K562 (cell line): ENCODE measurements at regions not wholly inside any gene's neighbourhood (a gene's known extent, or its start where the extent isn't known, plus 50 kb on each side); places are given as distances from the start of the nearest gene placed in this dataset.

Experiments
- ATAC-seq: fragments of 200-7000 bp; cut with Tn5 transposase; 3 replicates; pipeline ENCODE4 v1.9.1; 2020; ENCODE audit warnings: moderate library complexity
- BruUV-seq: library from RNA; stranded (reverse); fragments of 400-500 nt; replicated peaks from 2 replicates; lab custom pipeline; 2021; lab: Mats Ljungman, UMichigan
- CTCF ChIA-PET: fragments of 300-600 bp; formaldehyde crosslinking; extraction: SDS; loops from one replicate; lab custom pipeline; 2021; ENCODE audit warnings: low intra/inter-chr PET ratio; lab: Yijun Ruan, JAX
- POLR2A ChIA-PET: fragments of 300-600, 350-650 bp; sonication (Branson Sonifier 250); formaldehyde crosslinking; extraction: SDS; loops from one replicate; lab custom pipeline; 2021; ENCODE audit warnings: antibody characterized with exemption, inconsistent platforms; lab: Yijun Ruan, JAX
- DNase-seq, 4 experiments: peaks; one replicate each; pipeline versions ENCODE4 v3.0.0 to v3.0.0-alpha.2; 2011 to 2018; ENCODE audit warnings: low spot score in 3 of 4, mixed read lengths in 3 of 4; ENCODE audit errors: extremely low read depth in 1 of 4
- FAIRE-seq: peaks from 2 replicates; lab custom pipeline; 2011; peaks lifted over from hg19 to GRCh38; lab: Jason Lieb, UNC
- H2AFZ ChIP-seq: 2 replicates; pipeline ENCODE4 v1.6.0; 2011; ENCODE audit warnings: low read depth, low read length, control low read depth, inconsistent platforms
- H3K27ac ChIP-seq: fragments of 200-600 bp; 3 replicates; pipeline ENCODE4 v1.8.0; 2011; ENCODE audit warnings: low read depth, mild to moderate bottlenecking, control low read depth, inconsistent platforms, low read length, moderate library complexity, mixed read lengths; ENCODE audit errors: extremely low read depth
- H3K27me3 ChIP-seq, 2 experiments: fragments of 300-600 bp in 1 of 2; 2 replicates in 1 of 2; 3 replicates in 1 of 2; pipeline versions ENCODE4 v1.6.0 to v1.8.0; 2011; ENCODE audit warnings: inconsistent platforms in 2 of 2, low read length in 2 of 2, mild to moderate bottlenecking in 1 of 2, mixed read lengths in 1 of 2, moderate library complexity in 1 of 2; ENCODE audit not compliant: control insufficient read depth in 2 of 2, insufficient read depth in 2 of 2
- H3K36me3 ChIP-seq: fragments of 300-600 bp; 3 replicates; pipeline ENCODE4 v1.8.0; 2011; ENCODE audit warnings: mild to moderate bottlenecking, low read length, inconsistent platforms; ENCODE audit not compliant: control insufficient read depth, insufficient read depth
- H3K4me1 ChIP-seq, 2 experiments: fragments of 200-600 bp in 1 of 2; replicated peaks in 1 of 2; 2 replicates in 1 of 2; 3 replicates in 1 of 2; pipeline versions ENCODE4 v1.5.1 to v1.8.0; 2011; ENCODE audit warnings: inconsistent platforms in 2 of 2, low read length in 2 of 2, mild to moderate bottlenecking in 1 of 2, mixed read lengths in 1 of 2, moderate library complexity in 1 of 2; ENCODE audit not compliant: control insufficient read depth in 2 of 2, insufficient read depth in 2 of 2
- H3K4me2 ChIP-seq: 2 replicates; pipeline ENCODE4 v1.6.1; 2011; ENCODE audit warnings: low read length, control low read depth, inconsistent platforms, mixed read lengths; ENCODE audit not compliant: insufficient read depth
- H3K4me3 ChIP-seq: fragments of 200-600 bp; sonication (generic), shearing (Covaris generic); 2 replicates; pipeline ENCODE4 v1.5.1; 2016; ENCODE audit warnings: control low read depth, inconsistent platforms
- H3K79me2 ChIP-seq: fragments of 200-600 bp; 3 replicates; pipeline ENCODE4 v1.8.0; 2011; ENCODE audit warnings: low read length, inconsistent platforms; ENCODE audit not compliant: control insufficient read depth, insufficient read depth
- H3K9ac ChIP-seq, 2 experiments: 2 replicates each; pipeline versions ENCODE4 v1.6.0 to v1.6.1; 2011; ENCODE audit warnings: low read depth in 2 of 2, low read length in 2 of 2, control low read depth in 1 of 2, inconsistent platforms in 1 of 2, mild to moderate bottlenecking in 1 of 2, mixed read lengths in 1 of 2; ENCODE audit not compliant: insufficient read depth in 1 of 2
- H3K9me1 ChIP-seq: one replicate; pipeline ENCODE4 v1.6.0; 2011; ENCODE audit warnings: inconsistent platforms, mild to moderate bottlenecking, low read length, moderate library complexity; ENCODE audit not compliant: control insufficient read depth, insufficient read depth
- H3K9me3 ChIP-seq: replicated peaks from 2 replicates; pipeline ENCODE4 v1.5.1; 2011; ENCODE audit warnings: low read depth, low read length, inconsistent platforms; ENCODE audit not compliant: control insufficient read depth, insufficient read depth
- H4K20me1 ChIP-seq: replicated peaks from 2 replicates; pipeline ENCODE4 v1.6.1; 2011; ENCODE audit warnings: low read length, inconsistent platforms, mixed read lengths; ENCODE audit not compliant: control insufficient read depth, insufficient read depth
- CAMTA2 ChIP-seq: fragments of 250-450 bp; sonication (Bioruptor Pico); conservative IDR thresholded peaks from 2 replicates; pipeline ENCODE4 v1.5.1; 2022
- IRF2 ChIP-seq: sonication (generic); formaldehyde crosslinking; IDR thresholded peaks from 2 replicates; pipeline ENCODE4 v1.8.1; 2022; ENCODE audit warnings: mild to moderate bottlenecking, missing genetic modification reagents
- MYC ChIP-seq, 2 experiments: fragments of 250-450 bp in 1 of 2; sonication (Bioruptor Pico) in 1 of 2; IDR thresholded peaks; 2 replicates each; pipeline versions ENCODE4 v1.5.1 to v1.6.1; 2012 to 2021; ENCODE audit warnings: low read depth in 2 of 2, borderline replicate concordance in 1 of 2, improper control_type of control experiment in 1 of 2, low read length in 1 of 2, mild to moderate bottlenecking in 1 of 2, moderate library complexity in 1 of 2
- WGBS: fragments of 100-300 bp; shearing (Covaris generic); methylation state at CpG from one replicate; pipeline ENCODE4 v1.1.6; 2016; ENCODE audit warnings: low coverage, mixed read lengths; ENCODE audit not compliant: insufficient coverage; ENCODE audit errors: missing lambda C conversion rate; 5-methylcytosine and 5-hydroxymethylcytosine counted together
- in situ Hi-C: fragments of 300-500 bp; cut with MboI; formaldehyde crosslinking; loops from 4 replicates; pipeline ENCODE4 v1.15.0; 2018; ENCODE audit warnings: inconsistent platforms, mixed read lengths
- intact Hi-C: fragments of 100-400 bp; cut with micrococcal nuclease; formaldehyde crosslinking; loops from 2 replicates; pipeline ENCODE4 v1.14.2; 2022
- TF ChIP-seq, protein P1 (sequence below): sonication (generic); formaldehyde crosslinking; IDR thresholded peaks from 2 replicates; pipeline ENCODE4 v1.8.1; 2023; ENCODE audit warnings: mild to moderate bottlenecking, missing genetic modification reagents, moderate library complexity
- TF ChIP-seq, protein P2 (sequence below): IDR thresholded peaks from 3 replicates; pipeline ENCODE4 v1.6.1; 2011; ENCODE audit warnings: borderline replicate concordance, mild to moderate bottlenecking, moderate library complexity; ENCODE audit not compliant: insufficient read length; ENCODE audit errors: extremely low read depth
- TF ChIP-seq, protein P3 (sequence below): fragments of 450-650 bp; IDR thresholded peaks from 2 replicates; pipeline ENCODE4 v1.7.0; 2016; ENCODE audit warnings: borderline replicate concordance

DNA sequence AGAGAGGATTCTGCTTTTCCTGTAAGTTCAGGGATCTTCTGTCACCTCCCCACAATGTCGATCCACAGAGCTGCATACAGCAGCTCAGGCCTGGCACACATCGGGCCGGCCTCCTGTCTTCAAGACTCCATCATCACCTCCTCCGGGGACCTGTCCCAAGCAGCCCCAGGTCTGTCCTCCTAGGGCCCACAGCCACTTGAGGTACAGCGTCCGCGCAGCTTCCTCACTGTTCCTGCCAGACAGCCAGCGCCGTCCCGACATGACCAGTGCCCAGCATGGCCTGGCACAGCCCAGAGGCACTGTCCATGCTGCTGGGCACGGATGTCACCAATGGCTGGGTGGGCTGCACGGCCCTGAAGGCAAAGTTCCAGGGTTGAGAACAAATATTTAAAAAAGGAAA lies 101.6 kb downstream of the DLL1 start:
- H4K20me1 ChIP-seq = peaks cover 4% of the 10 kb centered on the region; the same call in 1 of the 2 replicates
- H3K4me1 ChIP-seq = peaks cover 0 to 4% of the 10 kb centered on the region in 2 experiments; a peak in 1 of 5 replicates
- CTCF ChIA-PET = interaction anchor here (0.7 kb wide), 1 partner anchor 120 kb away, joined by 3 read pairs; no protein-coding TSS in a partner anchor
- TF ChIP-seq MYC (IDR thresholded peaks at IDR 0.05; ENCODE audit: low read depth, low read length) = no peak
- TF ChIP-seq MYC (CRISPR knock-in tag; IDR thresholded peaks at IDR 0.05; ENCODE audit: borderline replicate concordance, low read depth) = no peak
- TF ChIP-seq, protein P1, sequence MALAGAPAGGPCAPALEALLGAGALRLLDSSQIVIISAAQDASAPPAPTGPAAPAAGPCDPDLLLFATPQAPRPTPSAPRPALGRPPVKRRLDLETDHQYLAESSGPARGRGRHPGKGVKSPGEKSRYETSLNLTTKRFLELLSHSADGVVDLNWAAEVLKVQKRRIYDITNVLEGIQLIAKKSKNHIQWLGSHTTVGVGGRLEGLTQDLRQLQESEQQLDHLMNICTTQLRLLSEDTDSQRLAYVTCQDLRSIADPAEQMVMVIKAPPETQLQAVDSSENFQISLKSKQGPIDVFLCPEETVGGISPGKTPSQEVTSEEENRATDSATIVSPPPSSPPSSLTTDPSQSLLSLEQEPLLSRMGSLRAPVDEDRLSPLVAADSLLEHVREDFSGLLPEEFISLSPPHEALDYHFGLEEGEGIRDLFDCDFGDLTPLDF (CRISPR knock-in tag) = no peak
- TF ChIP-seq IRF2 (CRISPR knock-in tag) = no peak
- TF ChIP-seq, protein P2, sequence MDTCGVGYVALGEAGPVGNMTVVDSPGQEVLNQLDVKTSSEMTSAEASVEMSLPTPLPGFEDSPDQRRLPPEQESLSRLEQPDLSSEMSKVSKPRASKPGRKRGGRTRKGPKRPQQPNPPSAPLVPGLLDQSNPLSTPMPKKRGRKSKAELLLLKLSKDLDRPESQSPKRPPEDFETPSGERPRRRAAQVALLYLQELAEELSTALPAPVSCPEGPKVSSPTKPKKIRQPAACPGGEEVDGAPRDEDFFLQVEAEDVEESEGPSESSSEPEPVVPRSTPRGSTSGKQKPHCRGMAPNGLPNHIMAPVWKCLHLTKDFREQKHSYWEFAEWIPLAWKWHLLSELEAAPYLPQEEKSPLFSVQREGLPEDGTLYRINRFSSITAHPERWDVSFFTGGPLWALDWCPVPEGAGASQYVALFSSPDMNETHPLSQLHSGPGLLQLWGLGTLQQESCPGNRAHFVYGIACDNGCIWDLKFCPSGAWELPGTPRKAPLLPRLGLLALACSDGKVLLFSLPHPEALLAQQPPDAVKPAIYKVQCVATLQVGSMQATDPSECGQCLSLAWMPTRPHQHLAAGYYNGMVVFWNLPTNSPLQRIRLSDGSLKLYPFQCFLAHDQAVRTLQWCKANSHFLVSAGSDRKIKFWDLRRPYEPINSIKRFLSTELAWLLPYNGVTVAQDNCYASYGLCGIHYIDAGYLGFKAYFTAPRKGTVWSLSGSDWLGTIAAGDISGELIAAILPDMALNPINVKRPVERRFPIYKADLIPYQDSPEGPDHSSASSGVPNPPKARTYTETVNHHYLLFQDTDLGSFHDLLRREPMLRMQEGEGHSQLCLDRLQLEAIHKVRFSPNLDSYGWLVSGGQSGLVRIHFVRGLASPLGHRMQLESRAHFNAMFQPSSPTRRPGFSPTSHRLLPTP = no peak
- TF ChIP-seq, protein P3, sequence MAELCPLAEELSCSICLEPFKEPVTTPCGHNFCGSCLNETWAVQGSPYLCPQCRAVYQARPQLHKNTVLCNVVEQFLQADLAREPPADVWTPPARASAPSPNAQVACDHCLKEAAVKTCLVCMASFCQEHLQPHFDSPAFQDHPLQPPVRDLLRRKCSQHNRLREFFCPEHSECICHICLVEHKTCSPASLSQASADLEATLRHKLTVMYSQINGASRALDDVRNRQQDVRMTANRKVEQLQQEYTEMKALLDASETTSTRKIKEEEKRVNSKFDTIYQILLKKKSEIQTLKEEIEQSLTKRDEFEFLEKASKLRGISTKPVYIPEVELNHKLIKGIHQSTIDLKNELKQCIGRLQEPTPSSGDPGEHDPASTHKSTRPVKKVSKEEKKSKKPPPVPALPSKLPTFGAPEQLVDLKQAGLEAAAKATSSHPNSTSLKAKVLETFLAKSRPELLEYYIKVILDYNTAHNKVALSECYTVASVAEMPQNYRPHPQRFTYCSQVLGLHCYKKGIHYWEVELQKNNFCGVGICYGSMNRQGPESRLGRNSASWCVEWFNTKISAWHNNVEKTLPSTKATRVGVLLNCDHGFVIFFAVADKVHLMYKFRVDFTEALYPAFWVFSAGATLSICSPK = no peak
- no peak for TF ChIP-seq CAMTA2 (CRISPR knock-in tag)
- H3K9me1 ChIP-seq = no peaks in the 10 kb centered on the region
- H3K4me2 ChIP-seq = no peak overlapping the region
- no peak overlapping the region for H2AFZ ChIP-seq
- no peaks in the 10 kb centered on the region for H3K79me2 ChIP-seq
- H3K27ac ChIP-seq = no peak overlapping the region
- in situ Hi-C loops = no loop called here
- no peak for DNase-seq
- ATAC-seq = no peak; the same call in 2 of the 3 replicates
- no peaks in the 10 kb centered on the region for H3K9me3 ChIP-seq
- no peak overlapping the region for H3K4me3 ChIP-seq
- H3K9ac ChIP-seq = no peak overlapping the region
- POLR2A ChIA-PET = interaction anchor here (1.0 kb wide), 1 partner anchor 9 kb away, joined by 3 read pairs; no protein-coding TSS in a partner anchor
- no peak for FAIRE-seq
- H3K27me3 ChIP-seq = peaks cover 13 to 67% of the 10 kb centered on the region in 2 experiments; a peak in 4 of 5 replicates
- under 1% methylated on average over 12 of the region's 12 CpGs for WGBS
- no TSS peak for BruUV-seq
- intact Hi-C loops = no loop called here
- no peaks in the 10 kb centered on the region for H3K36me3 ChIP-seq
